ENCODE measurements at regions not wholly inside any gene's neighbourhood (a gene's known extent, or its start where the extent isn't known, plus 50 kb on each side); places are given as distances from the start of the nearest gene placed in this dataset.

DNA sequence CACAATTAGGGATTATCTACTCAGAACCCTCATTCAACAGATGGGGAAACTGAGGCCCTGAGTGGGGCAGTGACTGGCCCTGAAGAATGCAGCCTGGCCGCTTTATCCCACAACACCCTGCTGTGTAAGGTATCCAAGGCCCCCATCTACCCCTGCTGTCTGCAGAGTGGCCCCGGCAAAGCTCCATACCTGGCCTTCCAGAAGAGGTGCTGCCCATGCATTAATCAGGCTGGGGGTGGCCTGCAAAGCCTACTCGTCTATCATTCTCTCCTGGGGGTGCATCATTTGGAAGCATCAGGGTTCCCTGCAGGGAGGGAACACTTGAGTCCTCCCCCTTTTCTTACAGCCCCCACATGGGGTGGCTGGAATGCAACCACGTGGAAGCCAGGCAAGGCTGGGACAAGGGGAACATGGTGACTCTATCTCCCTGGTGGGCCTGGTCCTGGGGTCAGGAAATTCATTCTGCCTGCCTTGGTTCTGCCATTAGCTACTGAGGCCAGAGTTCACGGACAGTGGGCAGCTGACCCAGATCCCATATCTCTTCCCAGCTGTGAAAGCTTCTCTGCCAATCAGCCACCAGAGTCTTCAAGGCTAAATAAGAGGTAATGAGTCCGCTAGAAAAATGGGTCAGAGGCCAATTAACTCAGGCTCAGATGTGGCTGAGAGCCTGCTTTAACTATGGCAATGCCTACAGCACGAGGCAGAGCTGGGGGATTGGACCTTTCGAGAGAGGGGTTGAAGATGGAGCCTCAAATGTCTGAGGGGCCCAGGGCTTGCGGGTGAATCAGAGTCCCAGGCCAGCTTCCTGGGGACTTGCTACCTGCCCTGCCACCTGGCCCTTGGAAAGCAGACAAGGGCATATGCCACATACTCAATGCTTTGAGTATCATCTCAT lies 72.3 kb upstream of the TOX2 start:
- TF ChIP-seq, protein P1, sequence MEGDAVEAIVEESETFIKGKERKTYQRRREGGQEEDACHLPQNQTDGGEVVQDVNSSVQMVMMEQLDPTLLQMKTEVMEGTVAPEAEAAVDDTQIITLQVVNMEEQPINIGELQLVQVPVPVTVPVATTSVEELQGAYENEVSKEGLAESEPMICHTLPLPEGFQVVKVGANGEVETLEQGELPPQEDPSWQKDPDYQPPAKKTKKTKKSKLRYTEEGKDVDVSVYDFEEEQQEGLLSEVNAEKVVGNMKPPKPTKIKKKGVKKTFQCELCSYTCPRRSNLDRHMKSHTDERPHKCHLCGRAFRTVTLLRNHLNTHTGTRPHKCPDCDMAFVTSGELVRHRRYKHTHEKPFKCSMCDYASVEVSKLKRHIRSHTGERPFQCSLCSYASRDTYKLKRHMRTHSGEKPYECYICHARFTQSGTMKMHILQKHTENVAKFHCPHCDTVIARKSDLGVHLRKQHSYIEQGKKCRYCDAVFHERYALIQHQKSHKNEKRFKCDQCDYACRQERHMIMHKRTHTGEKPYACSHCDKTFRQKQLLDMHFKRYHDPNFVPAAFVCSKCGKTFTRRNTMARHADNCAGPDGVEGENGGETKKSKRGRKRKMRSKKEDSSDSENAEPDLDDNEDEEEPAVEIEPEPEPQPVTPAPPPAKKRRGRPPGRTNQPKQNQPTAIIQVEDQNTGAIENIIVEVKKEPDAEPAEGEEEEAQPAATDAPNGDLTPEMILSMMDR (IDR thresholded peaks at IDR 0.05) = no peak
- DNase-seq (no peak), ATAC-seq (no peak)
- no peaks in the 10 kb centered on the region for H3K36me3 Mint-ChIP-seq (ENCODE audit: low read depth)
- H3K27me3 Mint-ChIP-seq = peaks cover 28% of the 10 kb centered on the region
- POLR2A ChIA-PET = interaction anchor here (2.9 kb wide), 1 partner anchor 92 kb away, joined by 8 read pairs; no protein-coding TSS in a partner anchor
- H3K27ac Mint-ChIP-seq = no peak overlapping the region
- intact Hi-C loops (cut with micrococcal nuclease) = loop anchor here (10.0 kb wide), 1 partner anchor 242 kb away; no protein-coding TSS in a partner anchor
- CTCF ChIA-PET = interaction anchor here (3.3 kb wide), 1 partner anchor 93 kb away, joined by 22 read pairs; no protein-coding TSS in a partner anchor
- H3K9me3 Mint-ChIP-seq = no peaks in the 10 kb centered on the region
- H3K4me1 Mint-ChIP-seq (ENCODE audit: low read depth) = peaks cover 49% of the 10 kb centered on the region
- no peak overlapping the region for H3K4me3 Mint-ChIP-seq

DNA sequence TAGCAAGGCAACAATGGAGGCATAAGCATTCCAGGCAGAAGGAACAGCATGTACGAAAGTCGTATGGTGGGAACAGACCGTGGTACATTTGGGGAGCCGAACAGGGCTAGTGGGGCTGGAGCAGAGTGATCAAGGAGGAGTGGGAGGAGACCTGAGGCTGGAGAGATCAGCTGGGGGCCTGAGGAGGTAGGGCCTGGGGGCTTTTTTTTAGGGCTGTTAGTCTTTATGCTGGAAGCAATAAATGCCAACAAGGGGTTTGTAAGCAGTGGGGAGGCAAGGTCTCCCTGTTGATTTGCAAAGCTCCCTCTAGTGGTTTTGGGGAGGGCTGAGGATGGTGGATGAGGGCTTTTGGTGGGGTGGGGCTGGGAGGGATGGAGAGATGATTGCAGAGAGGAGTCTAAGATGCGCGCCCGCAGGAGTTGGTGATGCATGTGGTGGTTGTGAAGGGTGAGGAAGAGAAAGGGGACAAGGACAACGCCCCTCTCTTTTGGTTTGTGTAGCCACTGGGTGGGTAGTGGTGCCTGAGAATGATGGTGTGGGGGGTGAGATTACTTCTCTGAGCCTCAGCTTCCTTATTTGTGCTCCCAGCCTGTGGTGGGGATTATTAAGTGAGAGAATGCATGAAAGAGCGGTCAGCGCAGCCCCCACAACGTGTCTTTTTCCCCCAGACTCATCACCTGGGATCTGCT lies 74.1 kb upstream of the TOX2 start:
- Mint-ChIP-seq H3K4me1 (ENCODE audit: low read depth) (peaks cover 44% of the 10 kb centered on the region), H3K9me3 (no peaks in the 10 kb centered on the region), H3K27ac (no peak overlapping the region), H3K27me3 (peaks cover 28% of the 10 kb centered on the region), H3K4me3 (no peak overlapping the region), H3K36me3 (ENCODE audit: low read depth) (no peaks in the 10 kb centered on the region)
- ATAC-seq (peak; percentile 21), DNase-seq (peak; percentile 69)
- TF ChIP-seq, protein P1 (IDR thresholded peaks at IDR 0.05) = peak; percentile 48
- CTCF ChIA-PET = interaction anchor here (1.0 to 2.1 kb wide), 11 partner anchors 10 to 349 kb away, joined by 3 to 28 read pairs (median 4); no protein-coding TSS in a partner anchor
- POLR2A ChIA-PET = interaction anchor here (1.3 to 1.4 kb wide), 2 partner anchors 89 to 91 kb away, joined by 3 to 4 read pairs; no protein-coding TSS in a partner anchor
- intact Hi-C loops (cut with micrococcal nuclease) = loop anchor here (2.0 to 10.0 kb wide), 2 partner anchors 90 to 244 kb away; no protein-coding TSS in a partner anchor

DNA sequence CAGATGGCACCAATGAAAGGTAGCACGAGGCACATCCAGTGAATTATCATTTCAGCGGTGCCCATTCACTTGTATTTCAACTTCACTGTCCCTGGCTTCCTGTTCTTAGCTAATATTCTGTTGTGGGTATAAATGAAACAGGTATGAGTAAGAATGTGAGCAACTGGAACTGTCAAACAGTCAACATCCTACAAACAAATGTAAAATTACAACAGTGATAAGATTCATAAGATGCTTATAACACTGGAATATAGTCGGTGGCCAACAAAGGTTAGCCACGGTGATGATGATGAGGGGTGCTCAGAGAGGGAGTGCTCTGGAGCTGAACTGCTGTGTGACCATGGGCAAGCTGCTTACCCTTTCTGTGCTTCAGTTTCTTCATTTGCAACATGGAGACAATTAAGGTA lies 74.9 kb upstream of the TOX2 start:
- Mint-ChIP-seq H3K4me3 (no peak overlapping the region), H3K9me3 (no peaks in the 10 kb centered on the region), H3K36me3 (ENCODE audit: low read depth) (no peaks in the 10 kb centered on the region), H3K27me3 (peaks cover 30% of the 10 kb centered on the region), H3K27ac (peak overlapping the region; percentile 71), H3K4me1 (ENCODE audit: low read depth) (peaks cover 37% of the 10 kb centered on the region)
- DNase-seq (peak; percentile 35), ATAC-seq (peak; percentile 66)
- ChIA-PET POLR2A (interaction anchor here (1.3 to 1.4 kb wide), 2 partner anchors 88 to 90 kb away, joined by 3 to 4 read pairs; no protein-coding TSS in a partner anchor), CTCF (interaction anchor here (1.0 to 2.1 kb wide), 11 partner anchors 9 to 350 kb away, joined by 3 to 28 read pairs (median 4); no protein-coding TSS in a partner anchor)
- intact Hi-C loops (cut with micrococcal nuclease) = loop anchor here (2.0 to 10.0 kb wide), 2 partner anchors 89 to 245 kb away; no protein-coding TSS in a partner anchor
- TF ChIP-seq, protein P1 (IDR thresholded peaks at IDR 0.05) = no peak

DNA sequence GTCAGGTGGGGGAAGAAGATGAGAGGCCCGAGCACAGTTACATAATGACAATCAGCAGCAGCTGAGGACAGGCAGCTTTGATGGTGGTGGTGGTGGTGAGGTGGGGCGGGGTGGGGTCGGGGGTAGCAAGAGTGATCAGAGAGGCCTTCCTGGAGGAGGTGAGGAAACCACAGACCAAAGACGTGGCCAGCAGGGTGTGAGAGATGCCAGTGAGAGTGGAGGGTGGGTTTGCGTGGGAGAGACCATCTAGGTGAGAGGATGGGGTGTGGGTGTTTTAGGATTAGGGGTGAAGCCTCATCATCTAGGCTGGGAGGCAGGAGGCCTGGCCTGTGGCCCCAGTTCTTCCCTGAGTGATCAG lies 76.0 kb upstream of the TOX2 start:
- CTCF ChIA-PET = no interaction called here
- TF ChIP-seq, protein P1 (IDR thresholded peaks at IDR 0.05) = no peak
- Mint-ChIP-seq H3K4me3 (no peak overlapping the region), H3K27ac (no peak overlapping the region), H3K27me3 (peaks cover 31% of the 10 kb centered on the region), H3K36me3 (ENCODE audit: low read depth) (no peaks in the 10 kb centered on the region), H3K4me1 (ENCODE audit: low read depth) (peaks cover 34% of the 10 kb centered on the region), H3K9me3 (no peaks in the 10 kb centered on the region)
- DNase-seq (peak; percentile 65), ATAC-seq (peak; percentile 48)
- POLR2A ChIA-PET = interaction anchor here (0.6 kb wide), 1 partner anchor 639 kb away, joined by 4 read pairs; no protein-coding TSS in a partner anchor
- intact Hi-C loops (cut with micrococcal nuclease) = no loop called here

All from activated CD8-positive, alpha-beta T cell treated with anti-CD3 and anti-CD28 coated beads for 36 hours (primary cell).